NB4 (cell line): ENCODE measurements at regions not wholly inside any gene's neighbourhood (a gene's known extent, or its start where the extent isn't known, plus 50 kb on each side); places are given as distances from the start of the nearest gene placed in this dataset.
A peak's percentile ranks its signal among the peaks of the same experiment; 100 is the strongest.

Experiments
- DNase-seq: peaks from one replicate; pipeline ENCODE4 v3.0.0; 2010; ENCODE audit warnings: low read depth
- H3K4me3 ChIP-seq: one replicate; pipeline ENCODE4 v1.5.1; 2011; ENCODE audit warnings: mild to moderate bottlenecking, low read depth, low read length, moderate library complexity
- CTCF ChIP-seq: IDR thresholded peaks from one replicate; pipeline ENCODE4 v1.5.1; 2012; ENCODE audit warnings: low read depth, low read length
- MAX ChIP-seq: IDR thresholded peaks from 2 replicates; pipeline ENCODE4 v1.6.1; 2011; ENCODE audit warnings: low read depth, low read length
- MYC ChIP-seq: IDR thresholded peaks from 2 replicates; pipeline ENCODE4 v1.6.1; 2011; ENCODE audit warnings: low read depth, low read length
- POLR2A ChIP-seq: IDR thresholded peaks from 2 replicates; pipeline ENCODE4 v1.6.1; 2011; ENCODE audit warnings: mild to moderate bottlenecking; ENCODE audit not compliant: insufficient read length; ENCODE audit errors: extremely low read depth

- peak; percentile 0 for DNase-seq
- H3K4me3 ChIP-seq: no peak overlapping the region
- TF ChIP-seq MYC (no peak), MAX (no peak), CTCF (no peak), POLR2A (no peak)
Observed at GRCh38 chr21:23695443-23695842, 1911.8 kb downstream of the MRPL39 start.

GRCh38 chr21:23694390-23694789, 1912.9 kb downstream of the MRPL39 start:
- TF ChIP-seq MAX (no peak), MYC (no peak), POLR2A (no peak), CTCF (no peak)
- DNase-seq: peak; percentile 2
- no peak overlapping the region for H3K4me3 ChIP-seq

- no peak overlapping the region for H3K4me3 ChIP-seq
- no peak for DNase-seq
- no peak for TF ChIP-seq CTCF
- TF ChIP-seq MYC: no peak
- TF ChIP-seq MAX: no peak
- TF ChIP-seq POLR2A: no peak
Observed at GRCh38 chr21:23690316-23690715, 1917.0 kb downstream of the MRPL39 start.

- no peak overlapping the region for H3K4me3 ChIP-seq
- TF ChIP-seq POLR2A (no peak), MYC (no peak), CTCF (no peak), MAX (no peak)
- DNase-seq: no peak
Observed at GRCh38 chr21:23686737-23687523, 1920.4 kb downstream of the MRPL39 start.

- H3K4me3 ChIP-seq: no peak overlapping the region
- DNase-seq: no peak
- TF ChIP-seq POLR2A (no peak), CTCF (no peak), MYC (no peak), MAX (no peak)
Observed at GRCh38 chr21:23684431-23684830, 1922.8 kb downstream of the MRPL39 start.
